ENCODE measurements at regions not wholly inside any gene's neighbourhood (a gene's known extent, or its start where the extent isn't known, plus 50 kb on each side); places are given as distances from the start of the nearest gene placed in this dataset.

- TF ChIP-seq CTCF (IDR thresholded peaks at IDR 0.05) (no peak), POLR2A (IDR thresholded peaks at IDR 0.05) (no peak)
These were observed 221.0 kb upstream of the TFPI start for GRCh38 chr2:187775196-187775595.

All from adrenal gland (tissue), 5 donors.